ENCODE measurements at regions not wholly inside any gene's neighbourhood (a gene's known extent, or its start where the extent isn't known, plus 50 kb on each side); places are given as distances from the start of the nearest gene placed in this dataset.

DNA sequence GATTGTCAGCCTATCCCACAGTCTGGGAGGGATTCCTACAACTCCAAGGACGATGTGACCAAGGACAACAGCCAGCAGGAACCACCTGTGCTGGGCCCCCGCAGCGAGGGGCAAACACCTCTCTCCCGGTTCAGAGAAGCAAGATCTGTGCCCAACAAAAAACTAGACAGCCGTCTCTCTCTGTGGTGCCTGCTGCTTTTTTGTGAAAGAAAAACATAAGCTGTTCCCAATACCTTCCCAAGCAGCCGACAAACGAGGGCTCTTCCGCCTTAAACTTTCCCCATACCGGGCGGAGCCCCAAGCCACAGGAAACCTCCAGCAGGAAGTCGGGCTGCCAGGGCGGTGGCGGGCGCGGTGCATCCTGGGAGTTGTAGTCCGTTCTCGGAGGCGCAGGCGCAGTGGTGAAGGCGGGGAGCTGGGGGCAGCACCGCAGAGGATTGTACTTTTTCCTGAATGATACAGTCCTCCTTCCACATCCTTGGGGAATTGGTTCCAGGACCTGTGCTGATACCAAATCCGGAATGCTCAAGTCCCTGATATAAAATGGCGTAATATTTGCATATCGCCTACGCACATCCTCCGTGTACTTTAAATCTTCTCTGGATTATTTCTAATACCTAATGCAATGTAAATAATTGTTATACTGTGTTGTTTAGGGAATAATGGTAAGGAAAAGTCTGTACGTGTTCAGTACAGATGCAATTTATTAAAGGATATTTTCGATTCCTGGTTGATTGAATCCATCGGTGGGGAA is 63.1 kb upstream of the IRF2 start (continued):
- TF ChIP-seq MYC (CRISPR knock-in tag; IDR thresholded peaks at IDR 0.05; ENCODE audit: borderline replicate concordance) (peak; percentile 49; the same call in 1 of the 2 replicates), SOX13 (IDR thresholded peaks at IDR 0.05) (no peak), SOX13 (CRISPR knock-in tag; conservative IDR thresholded peaks at IDR 0.05 in 1 of 2, IDR thresholded peaks at IDR 0.05 in 1 of 2) (peak in 1 of 2 experiments; percentile 16; a peak in 1 of 4 replicates), SALL1 (CRISPR knock-in tag; IDR thresholded peaks at IDR 0.05) (peak; percentile 65), FOXA3 (CRISPR knock-in tag; IDR thresholded peaks at IDR 0.05) (0 out of 2 replicates have a peak, but pooled peaks have one; percentile 14), SRSF1 (optimal IDR thresholded peaks at IDR 0.05; ENCODE audit: low read depth, low read length) (peak; percentile 66), DMAP1 (CRISPR knock-in tag; IDR thresholded peaks at IDR 0.05) (peak; percentile 69; the same call in 1 of the 2 replicates), ZNF33B (CRISPR knock-in tag; IDR thresholded peaks at IDR 0.05) (peak; percentile 25; the same call in 1 of the 2 replicates), FOXK1 (CRISPR knock-in tag; IDR thresholded peaks at IDR 0.05; ENCODE audit: borderline replicate concordance, low read depth) (peak; percentile 28; the same call in 1 of the 2 replicates), ZEB1 (IDR thresholded peaks at IDR 0.05; ENCODE audit: insufficient replicate concordance, low read depth) (peak; percentile 21), ELF1 (CRISPR knock-in tag; IDR thresholded peaks at IDR 0.05) (peak; percentile 96), SAP130 (CRISPR knock-in tag; IDR thresholded peaks at IDR 0.05; ENCODE audit: low read depth) (peak; percentile 90), FOXC1 (CRISPR knock-in tag; IDR thresholded peaks at IDR 0.05; ENCODE audit: borderline replicate concordance) (no peak), CTCF (CRISPR knock-in tag; IDR thresholded peaks at IDR 0.05) (no peak; the same call in 1 of the 2 replicates), SOX6 (IDR thresholded peaks at IDR 0.05) (no peak), SOX6 (CRISPR knock-in tag; IDR thresholded peaks at IDR 0.05) (peak; percentile 43), HDAC6 (IDR thresholded peaks at IDR 0.05; ENCODE audit: low read depth, low read length) (no peak), ZNF350 (CRISPR knock-in tag; IDR thresholded peaks at IDR 0.05; ENCODE audit: borderline replicate concordance, low read depth) (peak; percentile 55)
- TF ChIP-seq, protein P1, sequence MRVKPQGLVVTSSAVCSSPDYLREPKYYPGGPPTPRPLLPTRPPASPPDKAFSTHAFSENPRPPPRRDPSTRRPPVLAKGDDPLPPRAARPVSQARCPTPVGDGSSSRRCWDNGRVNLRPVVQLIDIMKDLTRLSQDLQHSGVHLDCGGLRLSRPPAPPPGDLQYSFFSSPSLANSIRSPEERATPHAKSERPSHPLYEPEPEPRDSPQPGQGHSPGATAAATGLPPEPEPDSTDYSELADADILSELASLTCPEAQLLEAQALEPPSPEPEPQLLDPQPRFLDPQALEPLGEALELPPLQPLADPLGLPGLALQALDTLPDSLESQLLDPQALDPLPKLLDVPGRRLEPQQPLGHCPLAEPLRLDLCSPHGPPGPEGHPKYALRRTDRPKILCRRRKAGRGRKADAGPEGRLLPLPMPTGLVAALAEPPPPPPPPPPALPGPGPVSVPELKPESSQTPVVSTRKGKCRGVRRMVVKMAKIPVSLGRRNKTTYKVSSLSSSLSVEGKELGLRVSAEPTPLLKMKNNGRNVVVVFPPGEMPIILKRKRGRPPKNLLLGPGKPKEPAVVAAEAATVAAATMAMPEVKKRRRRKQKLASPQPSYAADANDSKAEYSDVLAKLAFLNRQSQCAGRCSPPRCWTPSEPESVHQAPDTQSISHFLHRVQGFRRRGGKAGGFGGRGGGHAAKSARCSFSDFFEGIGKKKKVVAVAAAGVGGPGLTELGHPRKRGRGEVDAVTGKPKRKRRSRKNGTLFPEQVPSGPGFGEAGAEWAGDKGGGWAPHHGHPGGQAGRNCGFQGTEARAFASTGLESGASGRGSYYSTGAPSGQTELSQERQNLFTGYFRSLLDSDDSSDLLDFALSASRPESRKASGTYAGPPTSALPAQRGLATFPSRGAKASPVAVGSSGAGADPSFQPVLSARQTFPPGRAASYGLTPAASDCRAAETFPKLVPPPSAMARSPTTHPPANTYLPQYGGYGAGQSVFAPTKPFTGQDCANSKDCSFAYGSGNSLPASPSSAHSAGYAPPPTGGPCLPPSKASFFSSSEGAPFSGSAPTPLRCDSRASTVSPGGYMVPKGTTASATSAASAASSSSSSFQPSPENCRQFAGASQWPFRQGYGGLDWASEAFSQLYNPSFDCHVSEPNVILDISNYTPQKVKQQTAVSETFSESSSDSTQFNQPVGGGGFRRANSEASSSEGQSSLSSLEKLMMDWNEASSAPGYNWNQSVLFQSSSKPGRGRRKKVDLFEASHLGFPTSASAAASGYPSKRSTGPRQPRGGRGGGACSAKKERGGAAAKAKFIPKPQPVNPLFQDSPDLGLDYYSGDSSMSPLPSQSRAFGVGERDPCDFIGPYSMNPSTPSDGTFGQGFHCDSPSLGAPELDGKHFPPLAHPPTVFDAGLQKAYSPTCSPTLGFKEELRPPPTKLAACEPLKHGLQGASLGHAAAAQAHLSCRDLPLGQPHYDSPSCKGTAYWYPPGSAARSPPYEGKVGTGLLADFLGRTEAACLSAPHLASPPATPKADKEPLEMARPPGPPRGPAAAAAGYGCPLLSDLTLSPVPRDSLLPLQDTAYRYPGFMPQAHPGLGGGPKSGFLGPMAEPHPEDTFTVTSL (CRISPR knock-in tag; IDR thresholded peaks at IDR 0.05; ENCODE audit: borderline replicate concordance) = peak; percentile 50; the same call in 1 of the 2 replicates
- TF ChIP-seq, protein P2, sequence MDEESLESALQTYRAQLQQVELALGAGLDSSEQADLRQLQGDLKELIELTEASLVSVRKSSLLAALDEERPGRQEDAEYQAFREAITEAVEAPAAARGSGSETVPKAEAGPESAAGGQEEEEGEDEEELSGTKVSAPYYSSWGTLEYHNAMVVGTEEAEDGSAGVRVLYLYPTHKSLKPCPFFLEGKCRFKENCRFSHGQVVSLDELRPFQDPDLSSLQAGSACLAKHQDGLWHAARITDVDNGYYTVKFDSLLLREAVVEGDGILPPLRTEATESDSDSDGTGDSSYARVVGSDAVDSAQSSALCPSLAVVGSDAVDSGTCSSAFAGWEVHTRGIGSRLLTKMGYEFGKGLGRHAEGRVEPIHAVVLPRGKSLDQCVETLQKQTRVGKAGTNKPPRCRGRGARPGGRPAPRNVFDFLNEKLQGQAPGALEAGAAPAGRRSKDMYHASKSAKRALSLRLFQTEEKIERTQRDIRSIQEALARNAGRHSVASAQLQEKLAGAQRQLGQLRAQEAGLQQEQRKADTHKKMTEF (CRISPR knock-in tag; IDR thresholded peaks at IDR 0.05) = peak; percentile 60

Measured in HepG2 (cell line).